HL-60 (cell line): ENCODE measurements at regions not wholly inside any gene's neighbourhood (a gene's known extent, or its start where the extent isn't known, plus 50 kb on each side); places are given as distances from the start of the nearest gene placed in this dataset.

Source experiments
- DNase-seq, 2 experiments: peaks; one replicate each; pipeline ENCODE4 v3.0.0-alpha.2; 2010 to 2020; ENCODE audit warnings: low read depth in 1 of 2, low spot score in 1 of 2
- H3K27ac ChIP-seq: fragments of 250-450 bp; sonication (Bioruptor Pico); replicated peaks from 2 replicates; pipeline ENCODE4 v1.5.1; 2020; ENCODE audit warnings: mild to moderate bottlenecking, moderate library complexity
- H3K27me3 ChIP-seq: fragments of 250-450 bp; sonication (Bioruptor Pico); 2 replicates; pipeline ENCODE4 v1.5.1; 2021; ENCODE audit warnings: mild to moderate bottlenecking, moderate library complexity; ENCODE audit not compliant: insufficient read depth, poor library complexity, severe bottlenecking
- H3K4me3 ChIP-seq: replicated peaks from 2 replicates; pipeline ENCODE4 v1.5.1; 2011; ENCODE audit warnings: mild to moderate bottlenecking, control low read depth, low read length; ENCODE audit not compliant: insufficient read depth
- GABPA ChIP-seq: IDR thresholded peaks from 2 replicates; pipeline ENCODE4 v1.6.1; 2012; ENCODE audit warnings: low read depth
- POLR2AphosphoS5 ChIP-seq: IDR thresholded peaks from 2 replicates; pipeline ENCODE4 v1.6.1; 2012; ENCODE audit warnings: low read depth
- SPI1 ChIP-seq: IDR thresholded peaks from 2 replicates; pipeline ENCODE4 v1.6.1; 2012; ENCODE audit warnings: low read depth, mild to moderate bottlenecking, borderline replicate concordance
- TF ChIP-seq, protein P1 (sequence below): IDR thresholded peaks from 2 replicates; pipeline ENCODE4 v1.6.1; 2012; ENCODE audit warnings: low read depth; ENCODE audit not compliant: insufficient replicate concordance
- TF ChIP-seq, protein P2 (sequence below): IDR thresholded peaks from one replicate; pipeline ENCODE4 v1.5.1; 2011; ENCODE audit warnings: low read length, control low read depth, inconsistent platforms; ENCODE audit not compliant: insufficient read depth

DNA sequence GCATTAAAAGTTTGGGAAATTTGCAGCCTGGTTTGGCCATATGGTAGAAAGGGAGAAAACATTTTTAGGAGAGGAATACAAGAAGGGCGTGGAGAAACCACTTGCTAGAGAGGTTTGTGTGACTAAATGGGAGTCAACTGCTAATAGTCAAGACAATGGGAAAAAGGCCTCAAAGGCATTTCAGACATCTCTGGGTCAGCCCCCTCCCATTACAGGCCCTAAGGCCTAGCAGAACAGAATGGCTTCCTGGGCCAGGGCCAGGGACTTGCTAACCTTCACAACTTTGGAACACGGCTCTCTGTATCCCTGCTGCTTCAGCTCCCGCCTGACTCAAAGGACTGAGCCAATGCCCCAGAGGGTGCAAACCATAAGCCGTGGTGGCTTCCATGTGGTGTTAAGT lies 752.3 kb upstream of the ADAMTS5 start:
- TF ChIP-seq, protein P1, sequence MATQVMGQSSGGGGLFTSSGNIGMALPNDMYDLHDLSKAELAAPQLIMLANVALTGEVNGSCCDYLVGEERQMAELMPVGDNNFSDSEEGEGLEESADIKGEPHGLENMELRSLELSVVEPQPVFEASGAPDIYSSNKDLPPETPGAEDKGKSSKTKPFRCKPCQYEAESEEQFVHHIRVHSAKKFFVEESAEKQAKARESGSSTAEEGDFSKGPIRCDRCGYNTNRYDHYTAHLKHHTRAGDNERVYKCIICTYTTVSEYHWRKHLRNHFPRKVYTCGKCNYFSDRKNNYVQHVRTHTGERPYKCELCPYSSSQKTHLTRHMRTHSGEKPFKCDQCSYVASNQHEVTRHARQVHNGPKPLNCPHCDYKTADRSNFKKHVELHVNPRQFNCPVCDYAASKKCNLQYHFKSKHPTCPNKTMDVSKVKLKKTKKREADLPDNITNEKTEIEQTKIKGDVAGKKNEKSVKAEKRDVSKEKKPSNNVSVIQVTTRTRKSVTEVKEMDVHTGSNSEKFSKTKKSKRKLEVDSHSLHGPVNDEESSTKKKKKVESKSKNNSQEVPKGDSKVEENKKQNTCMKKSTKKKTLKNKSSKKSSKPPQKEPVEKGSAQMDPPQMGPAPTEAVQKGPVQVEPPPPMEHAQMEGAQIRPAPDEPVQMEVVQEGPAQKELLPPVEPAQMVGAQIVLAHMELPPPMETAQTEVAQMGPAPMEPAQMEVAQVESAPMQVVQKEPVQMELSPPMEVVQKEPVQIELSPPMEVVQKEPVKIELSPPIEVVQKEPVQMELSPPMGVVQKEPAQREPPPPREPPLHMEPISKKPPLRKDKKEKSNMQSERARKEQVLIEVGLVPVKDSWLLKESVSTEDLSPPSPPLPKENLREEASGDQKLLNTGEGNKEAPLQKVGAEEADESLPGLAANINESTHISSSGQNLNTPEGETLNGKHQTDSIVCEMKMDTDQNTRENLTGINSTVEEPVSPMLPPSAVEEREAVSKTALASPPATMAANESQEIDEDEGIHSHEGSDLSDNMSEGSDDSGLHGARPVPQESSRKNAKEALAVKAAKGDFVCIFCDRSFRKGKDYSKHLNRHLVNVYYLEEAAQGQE: no peak
- TF ChIP-seq SPI1: no peak
- no peak for DNase-seq
- no peaks in the 10 kb centered on the region for H3K27me3 ChIP-seq
- no peak overlapping the region for H3K4me3 ChIP-seq
- no peak overlapping the region for H3K27ac ChIP-seq

DNA sequence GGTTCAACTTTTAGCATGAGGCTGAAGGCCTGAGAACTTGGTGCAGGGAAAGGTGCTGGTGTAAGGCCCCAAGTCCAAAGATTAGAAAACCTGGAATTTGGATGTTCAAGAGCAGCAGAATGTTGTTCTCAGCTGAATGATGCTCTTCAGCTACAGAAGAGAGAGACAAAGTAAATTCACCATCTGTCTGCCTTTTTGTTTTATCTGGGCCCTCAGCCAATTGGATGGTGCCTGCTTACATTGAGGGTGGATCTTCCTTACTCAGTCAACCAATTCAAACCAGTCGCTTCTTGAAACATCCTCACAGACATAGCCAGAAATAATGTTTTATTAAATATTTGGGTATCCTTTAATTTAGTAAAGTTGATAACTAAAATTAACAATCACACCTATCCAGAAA lies 748.2 kb upstream of the ADAMTS5 start:
- Histone ChIP-seq H3K4me3 (no peak overlapping the region), H3K27ac (no peak overlapping the region), H3K27me3 (no peaks in the 10 kb centered on the region)
- no peak for DNase-seq
- TF ChIP-seq GABPA (no peak), POLR2AphosphoS5 (no peak), SPI1 (no peak)
- TF ChIP-seq, protein P1: no peak
- TF ChIP-seq, protein P2, sequence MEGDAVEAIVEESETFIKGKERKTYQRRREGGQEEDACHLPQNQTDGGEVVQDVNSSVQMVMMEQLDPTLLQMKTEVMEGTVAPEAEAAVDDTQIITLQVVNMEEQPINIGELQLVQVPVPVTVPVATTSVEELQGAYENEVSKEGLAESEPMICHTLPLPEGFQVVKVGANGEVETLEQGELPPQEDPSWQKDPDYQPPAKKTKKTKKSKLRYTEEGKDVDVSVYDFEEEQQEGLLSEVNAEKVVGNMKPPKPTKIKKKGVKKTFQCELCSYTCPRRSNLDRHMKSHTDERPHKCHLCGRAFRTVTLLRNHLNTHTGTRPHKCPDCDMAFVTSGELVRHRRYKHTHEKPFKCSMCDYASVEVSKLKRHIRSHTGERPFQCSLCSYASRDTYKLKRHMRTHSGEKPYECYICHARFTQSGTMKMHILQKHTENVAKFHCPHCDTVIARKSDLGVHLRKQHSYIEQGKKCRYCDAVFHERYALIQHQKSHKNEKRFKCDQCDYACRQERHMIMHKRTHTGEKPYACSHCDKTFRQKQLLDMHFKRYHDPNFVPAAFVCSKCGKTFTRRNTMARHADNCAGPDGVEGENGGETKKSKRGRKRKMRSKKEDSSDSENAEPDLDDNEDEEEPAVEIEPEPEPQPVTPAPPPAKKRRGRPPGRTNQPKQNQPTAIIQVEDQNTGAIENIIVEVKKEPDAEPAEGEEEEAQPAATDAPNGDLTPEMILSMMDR: no peak

DNA sequence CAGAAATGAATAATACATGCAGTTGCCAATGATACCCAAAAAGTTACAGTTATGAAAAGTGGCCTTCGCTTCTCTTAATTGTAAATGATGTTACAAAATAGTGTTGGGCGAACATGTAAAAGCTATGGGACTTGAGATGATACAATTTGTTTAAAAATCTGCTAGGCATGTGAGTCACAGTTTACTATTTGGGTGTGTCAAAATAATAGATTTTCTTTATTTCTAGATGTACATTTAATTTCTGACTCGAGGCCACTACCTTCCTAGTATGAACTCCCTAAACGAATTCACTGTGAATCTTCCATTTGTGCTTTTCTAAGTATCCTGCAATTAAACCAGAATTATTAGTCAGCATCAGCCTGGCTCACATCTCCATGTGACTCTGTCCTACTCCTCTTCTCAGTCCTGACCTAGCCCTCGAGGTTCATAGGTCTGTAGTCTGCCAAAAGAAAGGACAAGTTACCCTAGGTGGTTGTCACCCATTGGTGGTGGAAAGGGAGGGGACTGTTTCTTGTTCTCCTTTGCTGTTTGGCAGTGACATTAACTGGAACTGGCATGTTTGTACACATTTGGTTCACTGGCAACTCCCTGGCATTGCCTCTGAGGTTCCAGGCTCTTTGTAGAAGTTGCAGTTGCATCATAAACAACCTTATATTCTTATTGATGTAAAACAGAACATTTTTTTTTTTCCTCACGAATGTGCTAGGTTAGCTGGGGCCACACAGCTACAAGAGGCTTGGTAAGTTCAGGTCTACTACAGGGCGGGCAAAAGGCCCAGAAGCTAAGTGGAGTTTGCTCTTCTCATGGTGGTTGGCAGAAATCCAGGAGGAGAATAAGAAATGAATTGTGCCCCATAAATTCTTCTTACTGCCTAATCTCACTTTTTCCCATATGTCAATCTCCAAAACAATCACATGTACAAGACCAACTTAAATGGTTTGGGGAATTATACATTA lies 746.5 kb upstream of the ADAMTS5 start:
- Histone ChIP-seq H3K27me3 (no peaks in the 10 kb centered on the region), H3K4me3 (no peak overlapping the region), H3K27ac (no peak overlapping the region)
- no peak for TF ChIP-seq SPI1
- no peak for TF ChIP-seq POLR2AphosphoS5
- TF ChIP-seq, protein P2: no peak
- TF ChIP-seq, protein P1: no peak
- TF ChIP-seq GABPA: no peak
- no peak for DNase-seq
